NAMALWA (cell line): ENCODE measurements at regions not wholly inside any gene's neighbourhood (a gene's known extent, or its start where the extent isn't known, plus 50 kb on each side); places are given as distances from the start of the nearest gene placed in this dataset.
"Not testable (repeated sequence)": the region's sequence is repeated elsewhere in the genome, so short reads cannot be mapped to it uniquely, and the experiment has no call there.

ENCODE experiments used
- DNase-seq: peaks from one replicate; pipeline ENCODE4 v3.0.0-alpha.2; 2015; ENCODE audit warnings: low spot score

GRCh38 chr15:98526094-98526493 lies 122.2 kb upstream of the IGF1R start:
- no peak for DNase-seq

- no peak for DNase-seq
These were observed 120.2 kb upstream of the IGF1R start for GRCh38 chr15:98528046-98528725.

- no peak for DNase-seq
These were observed 118.9 kb upstream of the IGF1R start for GRCh38 chr15:98529205-98530145.

- DNase-seq, result no peak
These were observed 117.8 kb upstream of the IGF1R start for GRCh38 chr15:98530570-98530969.

GRCh38 chr15:98532063-98532462 lies 116.3 kb upstream of the IGF1R start:
- DNase-seq, result no peak

- DNase-seq, result no peak
These were observed 111.4 kb upstream of the IGF1R start for GRCh38 chr15:98536976-98537375.

GRCh38 chr15:98537516-98538060 lies 110.8 kb upstream of the IGF1R start:
- no peak for DNase-seq

- no peak for DNase-seq
These were observed 106.8 kb upstream of the IGF1R start for GRCh38 chr15:98541519-98541918.

- no peak for DNase-seq
These were observed 105.1 kb upstream of the IGF1R start for GRCh38 chr15:98543237-98543636.

- no peak for DNase-seq
These were observed 102.0 kb upstream of the IGF1R start for GRCh38 chr15:98546329-98546728.

GRCh38 chr15:98547275-98547674 lies 101.1 kb upstream of the IGF1R start:
- DNase-seq, result no peak

GRCh38 chr15:98547741-98548138 lies 100.6 kb upstream of the IGF1R start:
- DNase-seq, result no peak

GRCh38 chr15:98548139-98548971 lies 100.0 kb upstream of the IGF1R start:
- no peak for DNase-seq

GRCh38 chr15:98549003-98549402 lies 99.3 kb upstream of the IGF1R start:
- DNase-seq, result no peak

GRCh38 chr15:98549741-98550140 lies 98.6 kb upstream of the IGF1R start:
- no peak for DNase-seq

GRCh38 chr15:98550363-98550762 lies 98.0 kb upstream of the IGF1R start:
- DNase-seq, result not testable (repeated sequence)

GRCh38 chr15:98551936-98552562 lies 96.3 kb upstream of the IGF1R start:
- DNase-seq, result no peak

GRCh38 chr15:98554272-98555172 lies 93.8 kb upstream of the IGF1R start:
- no peak for DNase-seq

GRCh38 chr15:98555173-98555515 lies 93.2 kb upstream of the IGF1R start:
- no peak for DNase-seq

- DNase-seq, result no peak
These were observed 92.0 kb upstream of the IGF1R start for GRCh38 chr15:98556321-98556720.

- no peak for DNase-seq
These were observed 88.0 kb upstream of the IGF1R start for GRCh38 chr15:98560338-98560737.
